HG03442 (cell line): ENCODE measurements at regions not wholly inside any gene's neighbourhood (a gene's known extent, or its start where the extent isn't known, plus 50 kb on each side); places are given as distances from the start of the nearest gene placed in this dataset.

Experiments
- ATAC-seq: cut with Tn5 transposase; IDR thresholded peaks from one replicate; pipeline ENCODE4 v1.9.1; 2021; ENCODE audit warnings: mild to moderate bottlenecking, moderate library complexity; ENCODE audit not compliant: unreplicated experiment

DNA sequence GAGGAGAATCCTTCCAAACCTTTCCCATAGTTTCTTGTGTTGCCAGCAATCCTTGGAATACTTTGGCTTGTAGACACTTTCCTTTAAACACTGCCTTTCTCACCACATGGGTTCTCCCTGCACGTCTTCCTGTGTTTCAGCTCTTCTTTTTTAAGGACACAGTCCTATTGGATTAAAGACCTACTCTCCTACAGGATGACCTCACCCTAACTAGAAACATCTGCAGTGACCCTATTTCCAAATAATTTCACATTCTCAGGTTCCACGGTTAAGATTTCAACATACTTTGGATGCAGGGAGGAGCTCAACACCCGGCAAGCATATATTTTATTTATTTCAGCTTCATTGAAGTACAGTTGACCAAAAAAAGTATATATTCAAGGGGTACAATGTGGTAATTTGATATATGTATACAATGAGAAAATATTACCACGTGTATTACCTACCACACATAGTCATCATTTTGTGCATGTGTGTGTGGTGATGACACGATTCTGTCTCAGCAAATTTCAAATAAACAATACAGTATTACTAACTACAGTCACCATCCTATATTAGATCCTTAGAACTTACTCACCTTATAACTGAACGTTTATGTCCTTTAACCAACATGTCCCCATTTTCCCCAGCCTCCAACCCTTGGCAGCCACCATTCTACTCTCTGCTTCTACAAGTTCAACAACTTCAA lies 745.0 kb downstream of the CBLN2 start:
- ATAC-seq, result no peak

DNA sequence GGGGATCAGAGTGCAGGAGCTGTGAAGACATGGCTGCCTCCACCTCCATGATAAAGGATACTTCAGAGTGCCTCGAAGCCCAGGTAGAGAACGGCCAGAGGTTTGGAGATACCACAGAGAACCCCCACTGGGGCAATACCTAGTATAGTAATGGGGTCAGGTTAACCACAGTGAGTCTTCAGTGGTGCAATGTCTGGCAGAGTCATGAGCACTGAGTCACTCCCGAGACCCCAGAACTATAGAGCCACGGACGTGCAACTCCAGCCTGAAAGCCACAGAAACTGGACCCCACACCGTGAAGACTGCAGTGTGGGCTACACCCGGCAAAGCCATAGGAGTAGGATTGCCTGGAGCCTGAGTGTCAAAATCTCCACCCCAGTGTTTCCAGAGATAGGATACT lies 746.6 kb downstream of the CBLN2 start:
- no peak for ATAC-seq

DNA sequence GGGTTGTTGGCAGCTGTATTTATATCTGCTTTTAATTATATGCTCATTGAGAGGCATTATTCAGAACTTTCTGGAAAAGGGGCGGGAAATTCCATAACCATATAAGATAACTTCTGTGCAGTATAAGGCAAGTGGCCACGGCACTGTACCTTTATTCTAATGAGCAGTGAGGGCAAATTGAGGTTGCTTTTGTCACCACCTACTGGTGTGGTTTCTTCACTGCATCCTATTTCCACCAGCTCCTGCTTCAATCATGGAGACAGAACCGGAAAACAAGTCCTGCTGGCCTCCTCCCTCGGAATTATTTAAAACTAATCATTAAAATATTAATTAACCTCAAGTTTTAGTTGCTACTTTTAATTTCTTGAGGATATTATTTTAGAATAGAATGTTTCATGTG lies 759.4 kb downstream of the CBLN2 start:
- ATAC-seq, result no peak

DNA sequence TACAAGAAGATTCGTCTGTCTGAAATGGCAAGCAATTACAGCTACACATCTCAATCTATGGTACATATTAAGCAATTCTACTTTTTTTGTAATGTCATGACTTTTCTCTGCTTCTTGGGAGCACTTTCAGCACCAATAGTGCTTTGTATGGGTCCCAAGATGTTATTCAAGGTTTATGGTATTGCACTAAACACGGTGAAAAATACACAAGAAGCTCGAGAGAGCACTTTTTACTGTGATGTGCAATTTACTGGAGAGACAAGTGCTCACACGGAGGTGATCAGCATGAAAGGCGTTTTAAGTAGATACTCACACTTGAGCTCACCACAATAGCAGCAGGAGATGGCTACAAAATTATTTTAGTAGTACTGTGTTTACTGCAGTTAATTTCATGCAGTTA lies 783.6 kb downstream of the CBLN2 start:
- ATAC-seq, result no peak

DNA sequence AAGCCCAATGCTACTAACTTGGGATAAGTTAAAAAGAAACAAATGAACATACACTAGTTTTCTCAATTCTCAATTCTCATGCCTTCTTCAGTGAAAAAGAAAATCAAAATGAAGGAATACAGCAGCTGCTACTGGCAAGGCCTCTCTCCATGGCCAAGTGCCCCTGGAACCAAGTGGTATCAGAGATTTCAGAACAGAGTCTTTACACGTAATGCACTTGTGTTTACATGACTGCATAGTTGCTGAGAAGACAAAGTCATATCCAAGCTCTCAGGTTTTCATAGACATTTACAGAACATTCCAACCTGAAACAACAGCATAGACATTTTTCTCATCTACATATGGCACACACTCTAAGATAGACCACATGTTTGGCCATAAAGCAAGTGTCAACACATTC lies 789.9 kb downstream of the CBLN2 start:
- no peak for ATAC-seq

DNA sequence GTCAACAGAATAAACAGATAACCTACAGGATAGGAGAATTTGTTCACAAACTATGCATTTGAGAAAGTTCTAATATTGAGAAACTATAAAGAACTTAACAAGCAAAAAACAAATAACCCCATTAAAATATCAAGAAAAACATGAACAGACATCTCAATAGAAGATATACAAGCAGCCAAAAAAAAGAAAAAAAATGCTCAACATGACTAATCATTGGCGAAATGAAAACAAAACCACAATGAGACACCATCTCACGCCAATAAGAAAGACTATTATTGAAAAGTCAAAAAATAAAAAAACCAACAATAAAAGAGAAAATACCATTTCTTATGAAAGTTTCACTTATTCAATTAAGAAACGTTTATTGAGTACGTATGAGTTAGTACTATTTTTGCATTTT lies 800.5 kb downstream of the CBLN2 start:
- no peak for ATAC-seq

DNA sequence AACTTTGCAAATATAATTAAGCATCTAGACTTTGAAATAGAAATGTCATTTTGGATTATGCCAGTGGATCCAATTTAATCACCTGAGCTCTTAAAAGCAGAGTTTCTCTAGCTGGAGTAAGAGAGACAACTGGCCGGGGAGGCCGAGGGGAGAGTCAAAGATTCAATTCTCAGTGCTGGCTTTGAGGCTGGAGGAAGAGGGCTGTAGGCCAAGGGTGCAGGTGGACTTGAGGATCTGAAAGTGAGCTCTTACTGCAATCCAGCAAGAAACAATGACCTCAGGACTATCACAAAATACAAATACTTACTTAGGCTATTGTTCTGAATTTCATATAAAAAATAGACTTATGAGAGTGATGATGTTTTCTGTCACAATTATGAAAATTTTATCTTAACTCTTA lies 814.5 kb downstream of the CBLN2 start:
- no peak for ATAC-seq

DNA sequence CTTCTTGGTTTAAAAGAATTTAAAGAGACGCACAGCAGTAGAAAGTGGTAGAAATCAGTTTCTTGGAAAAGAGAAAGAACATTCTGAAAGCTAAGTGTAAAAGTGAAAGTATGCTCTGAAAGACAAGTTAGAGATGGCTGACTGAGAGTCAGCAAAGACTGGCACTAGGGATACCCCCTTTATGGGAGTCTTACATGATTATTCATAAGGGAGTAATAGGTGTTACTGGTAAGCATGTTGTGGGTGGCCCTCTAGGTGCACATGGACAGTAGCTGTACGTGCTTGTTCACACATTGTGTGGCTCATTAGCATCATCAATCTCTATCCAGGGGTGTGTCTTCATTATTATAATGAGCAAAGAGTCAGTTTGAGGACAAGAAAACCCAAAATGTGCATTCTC lies 816.2 kb downstream of the CBLN2 start:
- ATAC-seq, result no peak

DNA sequence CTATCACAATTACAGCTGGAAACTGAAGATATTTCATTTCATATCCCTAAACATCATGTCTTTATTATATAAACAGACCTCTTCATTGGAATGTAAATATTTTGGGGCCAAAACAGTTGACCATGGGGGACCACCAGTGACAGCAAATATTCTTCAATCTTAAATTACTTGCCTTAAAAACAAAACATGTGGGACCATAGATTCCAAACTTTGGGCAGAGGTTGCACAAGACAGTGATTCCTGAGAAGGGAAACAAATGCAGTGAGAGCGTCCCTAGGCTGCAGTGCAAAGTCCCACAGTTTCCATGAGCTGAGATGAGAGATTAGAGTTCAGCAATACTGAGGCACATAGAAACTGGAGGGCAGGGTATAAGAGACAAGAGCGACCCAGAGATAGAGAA lies 818.9 kb downstream of the CBLN2 start:
- no peak for ATAC-seq

DNA sequence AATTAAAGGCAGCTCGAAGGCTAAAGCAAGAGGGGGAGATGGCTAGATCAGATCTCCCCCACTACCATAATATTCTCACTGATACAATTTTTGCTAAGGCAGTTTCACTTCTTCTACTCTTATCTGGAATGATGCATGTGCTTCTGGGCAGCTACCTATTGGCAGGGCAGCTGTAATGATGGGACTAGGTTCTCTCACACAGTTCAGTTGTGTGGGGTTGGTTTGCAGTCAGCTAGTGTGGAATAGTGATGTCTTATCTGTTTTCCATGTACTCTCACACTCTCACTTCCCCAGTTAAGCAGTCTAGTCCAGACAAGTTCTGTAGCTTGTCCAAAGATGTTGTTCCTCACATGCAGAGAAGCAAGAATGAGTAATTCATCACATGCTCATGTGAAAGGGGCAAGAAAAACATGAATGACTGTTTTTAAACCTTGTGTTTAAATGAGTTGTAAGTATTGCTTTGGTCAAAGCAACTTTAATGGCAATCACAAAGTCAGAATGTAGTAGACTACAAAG lies 836.1 kb downstream of the CBLN2 start:
- no peak for ATAC-seq

DNA sequence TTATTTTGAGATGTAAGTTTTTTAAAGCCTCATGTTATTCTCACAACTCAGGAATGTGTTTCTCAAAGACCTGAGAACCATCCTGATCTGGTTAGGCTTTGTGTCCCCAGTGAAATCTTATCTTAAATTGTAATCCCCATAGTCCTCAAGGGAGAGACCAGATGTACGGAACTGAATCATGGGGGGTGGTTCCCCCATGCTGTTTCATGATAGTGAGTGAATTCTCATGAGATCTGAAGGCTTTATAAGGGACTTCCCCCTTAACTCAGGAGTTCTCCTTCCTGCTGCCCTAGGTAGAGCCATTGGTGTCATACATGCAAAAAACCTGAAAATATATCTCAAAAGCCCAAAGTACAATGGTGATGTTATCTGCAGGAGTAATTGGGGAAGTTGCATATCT lies 836.7 kb downstream of the CBLN2 start:
- no peak for ATAC-seq

DNA sequence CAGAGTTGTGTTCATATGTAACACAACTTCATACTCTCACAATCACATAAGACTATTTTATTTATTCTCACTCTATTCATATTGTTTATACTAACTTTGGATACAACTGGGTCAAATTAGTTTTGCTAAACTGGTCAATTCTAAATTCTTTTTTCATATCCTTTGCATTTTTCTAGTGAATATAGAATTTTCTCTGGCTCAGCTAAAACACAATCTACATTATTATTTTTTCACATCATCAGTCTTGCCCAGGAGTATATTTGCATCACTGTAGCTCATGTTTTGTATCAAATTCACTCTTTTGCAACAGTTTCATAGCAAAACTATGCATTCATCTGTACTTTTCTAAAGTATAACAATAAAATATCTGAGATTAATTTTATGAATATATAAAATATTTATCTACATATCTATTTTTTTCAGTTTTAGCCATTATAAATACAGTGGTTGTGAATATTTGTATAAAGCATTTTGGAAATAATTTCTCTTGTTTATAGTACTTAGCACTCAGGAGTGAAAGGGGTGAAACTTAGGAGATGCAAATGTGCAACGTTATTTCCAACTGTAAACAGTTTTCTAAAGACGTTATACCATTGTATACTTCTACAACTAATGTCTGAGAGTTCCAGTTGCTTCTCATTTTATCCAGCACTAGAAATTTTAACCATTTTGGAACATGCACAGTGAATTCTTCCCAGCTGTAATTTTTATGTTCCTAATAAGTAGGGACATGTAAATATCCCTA lies 854.6 kb downstream of the CBLN2 start:
- no peak for ATAC-seq

DNA sequence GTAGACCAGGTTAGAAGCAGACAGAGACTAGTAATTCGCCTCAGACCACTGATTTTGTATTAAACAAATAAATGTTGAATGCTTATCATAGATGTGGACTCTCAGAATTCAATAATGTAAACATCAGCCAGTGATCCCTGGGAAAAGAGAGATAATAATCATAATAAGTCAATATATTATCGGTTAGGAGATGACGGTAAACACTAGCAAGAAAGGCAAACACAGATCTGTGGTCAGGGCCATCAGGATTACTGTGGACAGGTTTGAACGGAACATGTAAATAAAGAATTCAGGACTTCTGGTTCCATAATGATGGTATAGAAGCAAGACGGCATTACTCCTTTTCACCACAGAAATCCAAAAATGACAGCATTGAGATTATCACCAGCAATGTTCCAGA lies 861.6 kb downstream of the CBLN2 start:
- ATAC-seq, result no peak

DNA sequence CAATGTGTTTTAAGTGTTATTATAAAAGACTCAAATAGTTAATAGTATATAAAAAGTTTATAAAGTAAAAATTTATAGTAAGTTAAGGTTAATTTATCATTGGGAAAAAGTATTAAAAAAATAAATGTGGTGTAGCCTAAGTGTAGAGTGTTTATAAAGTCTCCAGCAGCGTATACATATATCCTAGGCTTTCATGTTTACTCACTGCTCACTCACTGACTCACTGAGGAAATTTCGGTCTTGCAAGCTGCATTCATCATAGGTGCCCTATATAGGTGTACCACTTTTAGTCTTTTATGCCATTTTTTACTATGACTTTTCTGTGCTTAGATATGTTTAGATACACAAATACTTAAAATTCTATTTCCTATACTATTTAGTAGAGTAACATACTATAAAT lies 866.0 kb downstream of the CBLN2 start:
- ATAC-seq, result no peak

DNA sequence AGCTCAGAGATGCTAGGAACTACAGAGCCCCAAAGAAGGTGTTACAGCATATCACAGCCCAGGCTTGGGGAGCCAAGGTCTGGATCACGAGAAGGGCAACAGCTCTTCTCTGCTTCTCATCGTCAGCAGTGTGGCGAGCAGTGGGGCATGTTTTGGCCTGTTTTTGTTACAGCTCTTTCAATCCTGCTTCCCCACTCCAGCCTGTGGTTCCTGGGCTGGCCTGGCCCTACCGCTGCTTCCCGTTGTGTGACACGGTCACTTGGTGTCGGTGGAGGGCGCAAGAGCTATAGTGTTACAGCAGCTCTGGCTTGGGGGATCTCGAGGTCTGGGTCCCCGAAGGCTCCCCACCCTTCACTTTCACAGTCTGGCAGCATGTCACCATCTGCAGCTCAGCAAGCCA lies 870.2 kb downstream of the CBLN2 start:
- ATAC-seq, result no peak

DNA sequence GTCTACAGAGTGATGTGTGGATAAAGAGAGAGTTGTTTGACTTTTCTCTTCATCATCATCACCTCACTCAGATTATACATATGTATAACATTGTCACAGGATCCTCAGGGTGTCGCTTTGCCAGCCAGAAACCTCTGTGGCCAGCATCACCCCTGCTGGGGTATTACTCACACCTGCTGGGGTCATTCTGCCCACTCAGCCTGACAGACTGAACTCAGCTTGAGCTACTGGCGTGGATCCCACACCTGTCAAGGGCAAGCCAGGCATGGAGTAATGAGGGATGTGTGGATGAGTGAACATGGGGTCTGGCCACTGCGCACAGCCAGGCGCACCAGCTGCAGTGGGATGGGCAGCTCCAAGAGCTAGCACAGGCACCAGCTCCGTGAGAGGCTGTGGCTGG lies 870.6 kb downstream of the CBLN2 start:
- ATAC-seq, result no peak

DNA sequence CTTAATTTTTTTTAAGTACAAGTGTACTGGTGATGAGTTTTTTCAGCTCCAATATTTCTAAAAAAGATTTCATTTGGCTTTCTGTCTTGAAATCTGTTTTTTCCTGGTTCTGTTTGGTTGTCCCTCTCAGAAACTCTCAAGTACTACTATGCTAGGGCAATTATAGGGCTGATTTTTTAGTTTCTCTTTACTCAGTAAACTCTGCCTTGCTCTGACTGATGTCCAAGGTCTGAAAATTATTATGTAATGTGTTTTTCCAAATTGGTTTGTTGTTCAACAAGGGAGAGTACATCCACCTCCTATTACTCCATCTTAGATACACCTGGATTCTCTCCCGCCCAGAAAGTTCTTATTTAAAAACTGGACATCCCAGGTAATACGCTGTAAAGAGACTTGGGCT lies 877.7 kb downstream of the CBLN2 start:
- ATAC-seq, result no peak

DNA sequence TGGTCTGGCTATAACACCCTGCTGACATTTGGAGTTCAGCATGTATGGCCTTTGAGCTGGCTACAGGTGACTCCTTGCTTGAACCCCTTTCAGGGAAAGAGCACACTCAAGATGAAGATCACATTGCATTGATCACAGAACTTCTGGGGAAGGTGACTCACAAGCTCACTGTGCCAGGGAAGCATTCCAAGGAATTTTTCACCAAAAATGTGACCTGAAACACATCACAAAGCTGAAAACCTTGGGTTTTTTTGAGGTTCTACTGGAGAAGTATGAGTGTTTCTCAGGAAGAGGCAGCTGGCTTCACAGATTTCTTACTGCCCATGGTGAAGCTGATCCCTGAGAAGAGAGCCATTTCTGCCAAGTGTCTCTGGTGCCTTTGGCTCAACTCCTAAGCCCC lies 879.0 kb downstream of the CBLN2 start:
- no peak for ATAC-seq

DNA sequence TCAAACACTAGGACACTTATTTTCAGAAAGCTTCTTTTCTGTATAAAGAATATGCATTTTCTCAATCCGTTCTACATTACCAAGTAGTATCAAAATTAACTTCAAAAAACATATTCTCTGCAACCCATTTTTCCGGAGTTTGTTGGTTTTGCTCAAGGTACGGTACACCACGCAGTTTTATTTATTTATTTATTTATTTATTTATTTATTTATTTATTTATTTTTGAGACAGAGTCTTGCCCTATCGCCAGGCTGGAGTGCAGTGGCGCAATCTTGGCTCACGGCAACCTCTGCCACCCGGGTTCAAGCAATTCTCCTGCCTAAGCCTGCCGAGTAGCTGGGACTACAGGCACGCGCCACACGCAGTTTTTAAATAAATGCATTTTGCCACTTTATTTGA lies 900.3 kb downstream of the CBLN2 start:
- no peak for ATAC-seq

DNA sequence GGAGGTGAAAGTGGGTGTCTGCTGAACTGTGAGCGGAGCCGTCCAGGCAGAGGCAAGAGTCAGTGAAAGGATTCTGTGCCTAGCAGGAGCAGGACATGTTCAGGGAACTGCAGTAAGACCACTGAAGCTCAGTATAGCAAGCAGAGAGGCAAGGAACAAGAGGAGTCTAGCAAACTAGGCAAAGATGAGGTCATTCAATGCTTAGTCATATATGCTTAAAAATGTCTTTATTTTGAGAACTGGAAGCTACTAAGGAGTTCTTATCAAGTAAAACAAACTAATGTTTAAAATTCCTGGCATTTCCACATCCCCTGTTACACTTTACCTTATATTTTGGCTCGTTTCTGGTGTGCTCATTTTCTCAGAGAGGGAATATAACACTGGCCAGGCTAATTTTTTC lies 913.4 kb downstream of the CBLN2 start:
- no peak for ATAC-seq

DNA sequence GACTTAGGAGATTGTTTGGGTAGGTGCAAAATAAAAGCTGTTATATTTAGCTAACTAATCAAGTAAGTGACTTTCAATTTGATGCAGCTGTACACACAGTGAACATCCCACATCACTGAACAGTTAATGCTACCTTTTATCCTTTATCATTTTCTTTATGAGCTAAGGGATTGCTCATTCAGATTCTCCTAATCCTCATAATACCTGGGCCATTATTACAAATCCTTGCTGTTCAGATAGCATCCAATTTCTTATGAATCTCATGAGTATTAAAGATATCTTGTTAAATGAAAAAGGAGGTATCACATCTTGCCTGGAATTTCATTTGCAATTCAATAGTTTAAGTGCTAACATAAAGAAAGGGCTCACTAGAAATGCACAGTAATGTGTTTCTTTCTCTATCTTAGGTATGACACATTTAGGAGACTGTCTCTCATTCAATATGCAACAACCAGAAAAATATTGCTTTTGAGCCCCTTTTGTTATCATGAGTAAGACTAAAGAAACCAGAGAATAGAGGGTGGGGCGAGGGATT lies 918.5 kb downstream of the CBLN2 start:
- no peak for ATAC-seq

DNA sequence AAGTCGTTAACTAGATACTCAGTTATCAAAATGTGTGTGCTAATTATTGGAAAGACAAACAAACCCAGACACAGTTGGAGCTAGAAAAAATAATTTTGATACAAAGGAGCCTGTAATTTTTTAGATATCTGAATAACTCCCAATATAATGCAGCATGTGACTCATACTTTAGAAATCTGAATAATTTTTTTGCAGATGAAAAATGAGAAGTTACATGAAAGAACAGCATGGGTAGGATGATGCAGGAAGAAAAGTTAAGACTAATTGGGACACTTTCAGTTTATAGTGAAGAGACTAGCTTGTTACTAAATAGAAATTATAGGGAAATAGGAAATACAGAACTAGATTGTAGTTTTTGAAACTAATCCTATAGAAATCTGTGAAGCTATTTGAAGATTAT lies 945.8 kb downstream of the CBLN2 start:
- no peak for ATAC-seq
